ENCODE measurements at regions not wholly inside any gene's neighbourhood (a gene's known extent, or its start where the extent isn't known, plus 50 kb on each side); places are given as distances from the start of the nearest gene placed in this dataset.

DNA sequence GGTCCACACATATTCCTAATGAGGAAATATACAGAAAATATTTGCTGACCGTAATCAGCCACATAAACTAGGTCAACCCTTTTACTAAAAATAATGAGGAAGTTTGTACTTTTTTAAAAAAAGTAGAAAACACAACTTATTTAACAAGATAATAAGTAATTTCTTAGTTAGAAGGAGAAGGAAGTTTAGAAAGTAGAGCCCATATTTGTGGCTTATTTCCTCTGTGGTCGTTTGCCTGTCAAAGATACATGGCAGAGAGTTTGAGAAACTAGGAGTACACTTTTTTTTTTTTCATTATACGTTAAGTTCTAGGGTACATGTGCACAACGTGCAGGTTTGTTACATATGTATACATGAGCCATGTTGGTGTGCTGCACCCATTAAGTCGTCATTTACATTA, 1205.2 kb upstream of the MIR17HG start:
- DNase-seq (ENCODE audit: low read depth in 4 of 4, low spot score in 2 of 4): no peak

DNA sequence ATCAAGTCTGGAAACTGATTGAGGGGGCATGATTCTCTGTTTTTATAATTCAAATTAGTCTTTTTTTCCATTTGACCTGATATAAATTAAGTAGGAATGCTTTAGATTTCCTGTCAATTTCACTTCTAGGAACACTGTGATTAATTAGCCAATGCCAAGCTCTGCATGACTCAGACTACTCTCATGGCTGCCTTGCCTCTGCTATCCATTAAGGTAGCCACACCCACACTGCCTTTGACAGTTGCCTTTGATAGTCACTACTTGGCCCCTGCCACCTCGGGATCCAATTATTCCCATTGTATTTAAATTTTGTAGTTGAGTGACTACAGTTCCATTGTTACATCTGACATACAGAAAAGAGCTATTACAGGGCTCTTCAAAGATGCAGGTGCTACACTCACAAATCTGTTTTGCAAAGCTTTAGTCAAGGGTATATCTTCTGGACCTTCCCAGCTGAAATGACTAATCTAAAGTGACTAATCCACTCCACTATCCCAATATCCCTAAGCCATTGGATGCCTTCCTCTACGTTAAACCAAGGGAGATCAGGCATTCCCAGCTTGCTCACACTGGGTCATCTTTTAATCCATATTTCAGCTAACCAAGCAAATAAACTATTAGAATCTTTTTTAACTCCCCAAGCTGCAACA, 1193.1 kb upstream of the MIR17HG start:
- no peak for DNase-seq (ENCODE audit: low read depth in 4 of 4, low spot score in 2 of 4)

DNA sequence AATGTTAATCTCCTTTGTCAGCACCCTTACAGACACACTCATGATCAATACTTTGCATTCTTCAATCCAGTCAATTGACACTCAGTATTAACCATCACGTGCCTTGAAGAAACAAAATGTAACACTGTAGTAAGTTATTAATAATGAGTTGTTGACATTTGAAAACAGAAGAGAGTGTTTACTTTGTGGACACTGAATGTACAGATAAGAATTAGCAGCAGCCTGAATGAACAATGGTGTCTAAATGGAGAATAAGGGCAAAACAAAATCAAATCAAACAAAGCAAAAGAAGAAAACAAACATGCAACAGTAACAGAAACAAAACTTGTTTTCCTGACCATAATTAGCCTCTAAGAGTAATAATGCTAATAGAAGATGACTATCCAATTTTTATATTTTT, 1191.1 kb upstream of the MIR17HG start:
- no peak for DNase-seq (ENCODE audit: low read depth in 4 of 4, low spot score in 2 of 4)

DNA sequence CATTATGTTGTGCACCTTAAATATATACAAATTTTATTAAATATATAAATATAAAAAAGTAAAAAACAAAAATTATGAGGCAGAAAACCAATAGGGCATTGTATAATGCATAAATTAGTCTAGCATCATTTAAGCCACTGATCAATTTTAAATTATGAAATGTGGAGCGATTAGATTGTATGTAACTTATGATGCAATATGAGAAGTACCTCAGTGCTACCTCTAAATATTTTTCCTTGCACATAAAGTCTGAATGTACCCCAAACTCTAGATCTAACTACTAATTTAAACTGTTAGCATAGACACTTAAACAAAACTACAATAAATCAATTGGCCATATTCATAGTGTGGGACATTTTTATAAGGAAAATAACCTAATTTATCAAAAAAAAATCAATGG, 1178.5 kb upstream of the MIR17HG start:
- DNase-seq (ENCODE audit: low read depth in 4 of 4, low spot score in 2 of 4): no peak

DNA sequence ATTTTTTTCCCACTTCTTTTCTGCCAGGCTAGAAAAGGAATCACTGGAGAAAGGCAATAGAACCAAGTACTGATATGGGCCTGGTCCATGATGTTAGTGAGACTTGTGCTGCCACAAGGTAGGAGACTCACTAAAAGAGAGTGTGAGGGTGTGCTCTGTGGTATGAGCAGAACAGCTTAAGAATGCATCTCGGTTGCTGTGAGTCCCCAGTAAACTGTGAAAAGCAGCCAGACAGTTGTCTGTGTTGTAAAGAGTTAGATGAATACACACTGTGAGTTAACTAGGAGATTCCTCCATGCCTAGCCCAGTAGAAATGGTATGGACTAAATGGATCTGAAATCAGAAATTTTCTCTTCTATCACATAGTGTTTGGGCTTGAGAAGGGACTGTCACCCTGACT, 1177.3 kb upstream of the MIR17HG start:
- DNase-seq (ENCODE audit: low read depth in 4 of 4, low spot score in 2 of 4): no peak

GRCh38 chr13:90171649-90172048, 1175.8 kb upstream of the MIR17HG start:
- DNase-seq (ENCODE audit: low read depth in 4 of 4, low spot score in 2 of 4): no peak

GRCh38 chr13:90177512-90177911, 1170.0 kb upstream of the MIR17HG start:
- no peak for DNase-seq (ENCODE audit: low read depth in 4 of 4, low spot score in 2 of 4)

DNA sequence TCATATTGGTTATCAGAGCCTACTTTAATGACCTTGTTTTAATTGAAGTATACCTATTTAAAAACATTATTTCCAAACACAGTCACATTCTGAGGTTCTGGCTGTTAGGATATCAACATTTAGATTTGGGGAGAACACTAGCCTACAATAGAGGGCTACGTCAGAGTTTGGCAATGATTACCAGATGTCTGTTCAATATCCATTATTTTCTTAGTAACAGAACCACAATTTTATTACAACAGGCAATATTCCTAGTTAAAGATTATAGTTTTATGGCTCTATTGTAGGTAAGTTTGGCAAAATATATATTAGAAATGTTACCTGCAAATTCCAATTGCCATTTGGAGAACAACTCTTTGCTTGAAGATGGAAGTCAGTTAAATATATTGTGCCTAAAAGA, 1163.1 kb upstream of the MIR17HG start:
- DNase-seq (ENCODE audit: low read depth in 4 of 4, low spot score in 2 of 4): no peak

DNA sequence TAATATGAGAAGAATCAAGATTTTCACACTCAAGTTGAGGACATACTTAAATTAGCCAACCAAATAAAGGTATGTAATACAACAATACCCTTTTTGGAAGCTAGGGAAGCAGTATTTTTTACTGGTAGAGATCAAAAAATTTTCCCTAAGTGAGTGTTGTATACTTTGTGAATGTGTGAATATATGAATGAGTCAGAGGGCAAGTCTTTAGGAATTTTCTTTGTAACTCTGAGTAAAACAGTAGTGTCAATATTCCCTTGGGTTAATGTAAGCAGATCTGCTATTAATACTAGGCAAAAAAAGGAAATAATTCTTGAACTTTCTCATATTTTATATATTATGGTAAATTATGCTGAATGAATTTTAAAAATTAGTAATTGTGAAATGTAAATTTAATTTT, 1161.8 kb upstream of the MIR17HG start:
- DNase-seq (ENCODE audit: low read depth in 4 of 4, low spot score in 2 of 4): no peak

DNA sequence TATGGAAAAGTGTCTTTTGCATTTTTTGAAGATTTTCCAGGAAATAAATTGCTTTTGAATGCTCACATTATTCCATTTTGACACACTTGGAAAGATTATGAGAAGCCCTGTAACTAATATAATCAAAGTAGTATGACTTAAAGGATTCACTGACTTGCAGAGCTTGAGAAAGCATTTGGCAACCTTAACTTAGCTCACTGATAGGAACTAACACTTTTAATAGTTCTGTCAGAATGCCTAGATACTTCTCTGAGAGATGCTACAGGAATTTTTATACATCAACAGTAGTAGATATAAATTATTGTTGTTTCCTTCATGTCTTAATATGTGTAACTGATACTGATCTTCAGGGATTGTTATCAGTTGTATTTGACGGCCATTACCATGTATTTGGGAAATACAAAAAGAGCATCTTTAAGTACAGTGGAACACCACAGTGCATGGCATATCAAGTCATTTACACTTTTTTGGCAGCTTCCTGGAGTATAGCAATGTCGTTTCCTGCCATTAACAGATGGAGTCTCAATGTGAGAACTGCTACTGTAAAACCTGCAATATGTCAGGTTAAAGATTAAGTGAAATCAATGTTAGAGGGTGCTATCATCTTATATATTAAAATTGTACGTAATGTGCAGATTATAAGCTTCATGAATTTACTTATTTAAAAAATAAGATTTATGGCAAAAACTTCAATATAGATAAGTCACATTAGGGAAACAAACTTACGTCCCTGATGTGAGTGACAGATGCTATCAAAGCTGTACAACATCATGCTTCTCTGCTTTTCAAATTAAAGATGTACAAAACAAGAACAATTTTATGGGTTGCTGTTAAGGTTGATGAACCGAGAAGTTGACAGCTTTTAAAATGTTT, 1159.8 kb upstream of the MIR17HG start:
- DNase-seq (ENCODE audit: low read depth in 4 of 4, low spot score in 2 of 4): no peak

DNA sequence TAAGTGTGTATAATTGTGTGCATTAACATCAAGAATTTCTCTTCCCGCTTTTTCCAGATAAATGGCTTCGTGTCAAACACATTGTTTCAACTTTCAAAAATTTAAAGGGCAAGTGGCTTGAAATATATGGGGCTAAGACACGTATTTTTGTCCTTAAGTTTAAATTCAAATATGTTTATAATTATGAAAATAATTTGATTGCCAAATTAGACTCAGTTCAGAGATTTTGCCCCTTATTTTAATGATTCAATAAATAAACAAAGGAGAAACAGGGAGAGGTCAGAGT, 1159.2 kb upstream of the MIR17HG start:
- no peak for DNase-seq (ENCODE audit: low read depth in 4 of 4, low spot score in 2 of 4)

DNA sequence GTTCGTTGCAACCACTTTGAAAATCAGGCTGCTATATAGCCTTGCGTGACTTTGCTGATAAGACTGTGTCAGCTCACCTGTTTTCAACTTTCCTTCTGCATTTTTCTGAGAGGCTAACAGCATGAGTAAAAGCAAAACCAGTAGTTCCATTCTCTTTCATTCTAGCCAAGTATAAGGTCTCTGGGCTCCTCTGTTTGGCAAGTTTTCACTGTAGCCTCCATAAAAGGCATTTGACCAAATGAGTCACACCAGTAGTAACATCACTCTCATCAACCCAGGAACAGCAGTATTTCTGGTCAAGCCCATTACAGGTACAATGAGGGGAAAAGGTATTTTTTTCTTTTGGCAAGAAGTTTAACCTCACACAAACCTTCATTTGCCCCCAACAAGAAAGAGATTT, 1149.8 kb upstream of the MIR17HG start:
- no peak for DNase-seq (ENCODE audit: low read depth in 4 of 4, low spot score in 2 of 4)

GRCh38 chr13:90201202-90201601, 1146.3 kb upstream of the MIR17HG start:
- peak in 3 of 4 donors; percentile 17 to 40 (median 31) for DNase-seq (ENCODE audit: low read depth in 4 of 4, low spot score in 2 of 4)

GRCh38 chr13:90201676-90202460, 1145.6 kb upstream of the MIR17HG start:
- DNase-seq (ENCODE audit: low read depth in 4 of 4, low spot score in 2 of 4): no peak

DNA sequence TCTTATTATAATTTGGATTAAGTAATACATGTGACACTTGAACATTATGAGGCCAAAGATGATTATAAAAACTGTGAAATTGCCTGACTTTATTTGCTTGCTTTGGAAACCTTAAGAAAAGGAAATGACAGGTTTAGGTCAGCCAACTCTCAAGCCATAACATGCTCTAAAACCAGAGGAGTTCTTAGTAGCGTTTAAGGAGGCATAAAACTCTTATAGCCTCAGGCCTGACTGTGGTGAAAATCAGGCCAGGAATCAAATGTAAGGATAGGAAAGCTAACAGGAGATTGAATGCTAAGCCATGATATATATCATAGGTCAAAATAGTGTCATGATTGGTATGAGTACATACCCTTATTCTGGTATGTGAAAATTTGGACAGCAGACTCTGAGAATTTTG, 1142.4 kb upstream of the MIR17HG start:
- no peak for DNase-seq (ENCODE audit: low read depth in 4 of 4, low spot score in 2 of 4)

- DNase-seq (ENCODE audit: low read depth in 4 of 4, low spot score in 2 of 4): no peak
Observed at GRCh38 chr13:90205911-90206310, 1141.6 kb upstream of the MIR17HG start.

DNA sequence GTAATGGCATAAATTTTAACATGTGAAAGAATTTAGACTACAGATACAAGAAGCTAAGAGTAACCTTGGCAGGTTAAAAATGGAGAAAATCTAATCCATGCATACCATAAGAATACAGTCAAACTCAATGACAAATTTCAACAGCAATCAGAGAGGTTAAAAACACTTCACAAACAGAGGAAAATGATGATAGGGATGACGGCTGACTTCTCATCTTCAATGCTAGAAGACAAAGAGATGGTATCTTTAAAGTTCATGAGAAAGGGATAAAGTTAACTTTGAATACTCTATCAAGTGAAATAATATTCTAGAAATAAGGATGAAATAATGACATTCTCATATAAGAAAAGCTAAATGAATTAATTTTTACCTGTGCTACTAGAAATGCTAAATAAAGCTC, 1130.2 kb upstream of the MIR17HG start:
- no peak for DNase-seq (ENCODE audit: low read depth in 4 of 4, low spot score in 2 of 4)

DNA sequence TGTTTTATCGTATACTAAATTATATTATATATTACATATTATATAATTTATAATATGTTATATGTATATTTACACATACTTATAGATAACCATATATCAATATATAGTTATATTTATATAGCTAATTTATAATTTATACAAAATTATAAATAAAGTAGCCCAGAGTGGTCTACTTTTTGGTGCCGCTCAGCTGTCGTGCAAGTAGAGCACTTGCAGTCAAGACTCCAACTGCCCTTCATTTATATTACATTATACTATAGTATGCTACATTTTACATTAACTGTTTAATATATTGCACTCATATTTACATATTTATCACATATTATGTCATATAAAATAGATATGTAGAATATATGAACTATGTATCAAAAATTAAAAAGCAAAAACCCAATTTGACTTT, 1124.7 kb upstream of the MIR17HG start:
- DNase-seq (ENCODE audit: low read depth in 4 of 4, low spot score in 2 of 4): no peak

- DNase-seq (ENCODE audit: low read depth in 4 of 4, low spot score in 2 of 4): no peak
Observed at GRCh38 chr13:90230311-90230710, 1117.2 kb upstream of the MIR17HG start.

- DNase-seq (ENCODE audit: low read depth in 4 of 4, low spot score in 2 of 4): no peak
Observed at GRCh38 chr13:90232291-90232690, 1115.2 kb upstream of the MIR17HG start.

GRCh38 chr13:90233933-90234672, 1113.4 kb upstream of the MIR17HG start:
- no peak for DNase-seq (ENCODE audit: low read depth in 4 of 4, low spot score in 2 of 4)

Data from left renal cortex interstitium (tissue), 4 donors.